ENCODE measurements at regions not wholly inside any gene's neighbourhood (a gene's known extent, or its start where the extent isn't known, plus 50 kb on each side); places are given as distances from the start of the nearest gene placed in this dataset.

- Histone ChIP-seq H3K4me1 (ENCODE audit: insufficient read depth, low read length) (no peaks in the 10 kb centered on the region), H3K4me3 (ENCODE audit: low read length in 2 of 2) (no peak overlapping the region), H3K36me3 (ENCODE audit: insufficient read depth, low read length) (no peaks in the 10 kb centered on the region), H3K27me3 (ENCODE audit: insufficient read depth, low read length) (no peaks in the 10 kb centered on the region), H3K27ac (ENCODE audit: low read depth, low read length) (no peak overlapping the region), H3K9me3 (ENCODE audit: control insufficient read depth in 1 of 2, low read length in 2 of 2) (no peaks in the 10 kb centered on the region)
- no peak for DNase-seq
- ChIA-PET POLR2A (ENCODE audit: partially characterized antibody) (no interaction called here), CTCF (ENCODE audit: partially characterized antibody) (no interaction called here)
- H3K27me3 Mint-ChIP-seq, result peaks cover 3 to 12% of the 10 kb centered on the region in 2 donors
- H3K36me3 Mint-ChIP-seq, result no peaks in the 10 kb centered on the region
- no peak overlapping the region for H3K27ac Mint-ChIP-seq
- intact Hi-C loops (cut with micrococcal nuclease), result no loop called here
- no peaks in the 10 kb centered on the region for H3K4me1 Mint-ChIP-seq
- peaks cover 0 to 3% (median 0%) of the 10 kb centered on the region in 8 donors for H3K9me3 Mint-ChIP-seq
- H3K4me3 Mint-ChIP-seq, result no peak overlapping the region
Observed at GRCh38 chr4:122100508-122100907, 51.6 kb upstream of the BLTP1 start.

GRCh38 chr4:122099896-122100295, 52.2 kb upstream of the BLTP1 start:
- CTCF ChIA-PET (ENCODE audit: partially characterized antibody), result no interaction called here

GRCh38 chr4:122091836-122092405, 60.2 kb upstream of the BLTP1 start:
- Mint-ChIP-seq H3K4me3 (no peak overlapping the region), H3K27me3 (peaks cover 4 to 9% of the 10 kb centered on the region in 2 donors), H3K36me3 (no peaks in the 10 kb centered on the region), H3K27ac (no peak overlapping the region), H3K4me1 (no peaks in the 10 kb centered on the region), H3K9me3 (peaks cover 0 to 6% (median 0%) of the 10 kb centered on the region in 8 donors)
- no peak for DNase-seq
- no peaks in the 10 kb centered on the region for H3K36me3 ChIP-seq (ENCODE audit: insufficient read depth, low read length)
- H3K4me1 ChIP-seq (ENCODE audit: insufficient read depth, low read length), result no peaks in the 10 kb centered on the region
- ChIA-PET CTCF (ENCODE audit: partially characterized antibody) (no interaction called here), POLR2A (ENCODE audit: partially characterized antibody) (no interaction called here)
- no peaks in the 10 kb centered on the region for H3K9me3 ChIP-seq (ENCODE audit: control insufficient read depth in 1 of 2, low read length in 2 of 2)
- no peak overlapping the region for H3K4me3 ChIP-seq (ENCODE audit: low read length in 2 of 2)
- H3K27me3 ChIP-seq (ENCODE audit: insufficient read depth, low read length), result no peaks in the 10 kb centered on the region
- no peak overlapping the region for H3K27ac ChIP-seq (ENCODE audit: low read depth, low read length)
- intact Hi-C loops (cut with micrococcal nuclease), result no loop called here

More at GRCh38 chr4:122099896-122100295, 52.2 kb upstream of the BLTP1 start:
- intact Hi-C loops (cut with micrococcal nuclease), result no loop called here
- Mint-ChIP-seq H3K27ac (no peak overlapping the region), H3K4me1 (no peaks in the 10 kb centered on the region), H3K4me3 (no peak overlapping the region), H3K27me3 (peaks cover 6 to 14% of the 10 kb centered on the region in 2 donors), H3K9me3 (peaks cover 0 to 6% (median 0%) of the 10 kb centered on the region in 8 donors), H3K36me3 (no peaks in the 10 kb centered on the region)
- no peaks in the 10 kb centered on the region for H3K9me3 ChIP-seq (ENCODE audit: control insufficient read depth in 1 of 2, low read length in 2 of 2)
- no peak for DNase-seq
- H3K27ac ChIP-seq (ENCODE audit: low read depth, low read length), result no peak overlapping the region
- no peaks in the 10 kb centered on the region for H3K36me3 ChIP-seq (ENCODE audit: insufficient read depth, low read length)
- POLR2A ChIA-PET (ENCODE audit: partially characterized antibody), result no interaction called here
- H3K27me3 ChIP-seq (ENCODE audit: insufficient read depth, low read length), result no peaks in the 10 kb centered on the region
- no peaks in the 10 kb centered on the region for H3K4me1 ChIP-seq (ENCODE audit: insufficient read depth, low read length)
- no peak overlapping the region for H3K4me3 ChIP-seq (ENCODE audit: low read length in 2 of 2)

- ChIA-PET CTCF (ENCODE audit: partially characterized antibody) (no interaction called here), POLR2A (ENCODE audit: partially characterized antibody) (no interaction called here)
- Mint-ChIP-seq H3K4me1 (no peaks in the 10 kb centered on the region), H3K36me3 (no peaks in the 10 kb centered on the region), H3K9me3 (peaks cover 0 to 5% (median 0%) of the 10 kb centered on the region in 8 donors), H3K4me3 (no peak overlapping the region), H3K27ac (no peak overlapping the region), H3K27me3 (peaks cover 4 to 7% of the 10 kb centered on the region in 2 donors)
- DNase-seq, result no peak
- Histone ChIP-seq H3K4me3 (ENCODE audit: low read length in 2 of 2) (no peak overlapping the region), H3K9me3 (ENCODE audit: control insufficient read depth in 1 of 2, low read length in 2 of 2) (no peaks in the 10 kb centered on the region), H3K36me3 (ENCODE audit: insufficient read depth, low read length) (no peaks in the 10 kb centered on the region), H3K4me1 (ENCODE audit: insufficient read depth, low read length) (no peaks in the 10 kb centered on the region), H3K27me3 (ENCODE audit: insufficient read depth, low read length) (no peaks in the 10 kb centered on the region), H3K27ac (ENCODE audit: low read depth, low read length) (no peak overlapping the region)
- intact Hi-C loops (cut with micrococcal nuclease), result no loop called here
Observed at GRCh38 chr4:122091397-122091796, 60.7 kb upstream of the BLTP1 start.

GRCh38 chr4:122090989-122091388, 61.1 kb upstream of the BLTP1 start:
- no peak overlapping the region for H3K27ac Mint-ChIP-seq
- H3K27me3 Mint-ChIP-seq, result peaks cover 4 to 5% of the 10 kb centered on the region in 2 donors
- no peaks in the 10 kb centered on the region for H3K9me3 ChIP-seq (ENCODE audit: control insufficient read depth in 1 of 2, low read length in 2 of 2)
- no peak overlapping the region for H3K4me3 ChIP-seq (ENCODE audit: low read length in 2 of 2)
- no peak overlapping the region for H3K4me3 Mint-ChIP-seq
- intact Hi-C loops (cut with micrococcal nuclease), result no loop called here
- ChIA-PET CTCF (ENCODE audit: partially characterized antibody) (no interaction called here), POLR2A (ENCODE audit: partially characterized antibody) (no interaction called here)
- H3K27me3 ChIP-seq (ENCODE audit: insufficient read depth, low read length), result no peaks in the 10 kb centered on the region
- no peak overlapping the region for H3K27ac ChIP-seq (ENCODE audit: low read depth, low read length)
- H3K4me1 ChIP-seq (ENCODE audit: insufficient read depth, low read length), result no peaks in the 10 kb centered on the region
- peaks cover 0 to 4% (median 0%) of the 10 kb centered on the region in 8 donors for H3K9me3 Mint-ChIP-seq
- no peak for DNase-seq
- no peaks in the 10 kb centered on the region for H3K4me1 Mint-ChIP-seq
- no peaks in the 10 kb centered on the region for H3K36me3 Mint-ChIP-seq
- H3K36me3 ChIP-seq (ENCODE audit: insufficient read depth, low read length), result no peaks in the 10 kb centered on the region

- Mint-ChIP-seq H3K9me3 (peaks cover 0 to 1% (median 0%) of the 10 kb centered on the region in 8 donors), H3K4me3 (no peak overlapping the region), H3K36me3 (no peaks in the 10 kb centered on the region), H3K4me1 (no peaks in the 10 kb centered on the region), H3K27me3 (peaks cover 0 to 1% of the 10 kb centered on the region in 2 donors), H3K27ac (peak overlapping the region in 1 of 7 donors; percentile 32)
- Histone ChIP-seq H3K27me3 (ENCODE audit: insufficient read depth, low read length) (no peaks in the 10 kb centered on the region), H3K36me3 (ENCODE audit: insufficient read depth, low read length) (no peaks in the 10 kb centered on the region), H3K9me3 (ENCODE audit: control insufficient read depth in 1 of 2, low read length in 2 of 2) (no peaks in the 10 kb centered on the region), H3K27ac (ENCODE audit: low read depth, low read length) (no peak overlapping the region), H3K4me3 (ENCODE audit: low read length in 2 of 2) (no peak overlapping the region), H3K4me1 (ENCODE audit: insufficient read depth, low read length) (no peaks in the 10 kb centered on the region)
- ChIA-PET POLR2A (ENCODE audit: partially characterized antibody) (no interaction called here), CTCF (ENCODE audit: partially characterized antibody) (no interaction called here)
- intact Hi-C loops (cut with micrococcal nuclease), result no loop called here
- no peak for DNase-seq
Observed at GRCh38 chr4:122086338-122087065, 65.6 kb upstream of the BLTP1 start.

GRCh38 chr4:122083989-122084388, 68.1 kb upstream of the BLTP1 start:
- CTCF ChIA-PET (ENCODE audit: partially characterized antibody), result no interaction called here
- Histone ChIP-seq H3K4me1 (ENCODE audit: insufficient read depth, low read length) (no peaks in the 10 kb centered on the region), H3K27ac (ENCODE audit: low read depth, low read length) (no peak overlapping the region), H3K4me3 (ENCODE audit: low read length in 2 of 2) (no peak overlapping the region), H3K9me3 (ENCODE audit: control insufficient read depth in 1 of 2, low read length in 2 of 2) (no peaks in the 10 kb centered on the region), H3K27me3 (ENCODE audit: insufficient read depth, low read length) (no peaks in the 10 kb centered on the region), H3K36me3 (ENCODE audit: insufficient read depth, low read length) (no peaks in the 10 kb centered on the region)
- H3K4me1 Mint-ChIP-seq, result no peaks in the 10 kb centered on the region
- DNase-seq, result no peak
- peaks cover 0 to 2% (median 0%) of the 10 kb centered on the region in 8 donors for H3K9me3 Mint-ChIP-seq
- H3K27ac Mint-ChIP-seq, result no peak overlapping the region
- no peaks in the 10 kb centered on the region for H3K36me3 Mint-ChIP-seq
- H3K4me3 Mint-ChIP-seq, result no peak overlapping the region
- no peaks in the 10 kb centered on the region for H3K27me3 Mint-ChIP-seq
- POLR2A ChIA-PET (ENCODE audit: partially characterized antibody), result no interaction called here
- intact Hi-C loops (cut with micrococcal nuclease), result no loop called here
